ENCODE measurements at regions not wholly inside any gene's neighbourhood (a gene's known extent, or its start where the extent isn't known, plus 50 kb on each side); places are given as distances from the start of the nearest gene placed in this dataset.

- no peak for TF ChIP-seq CTCF (IDR thresholded peaks at IDR 0.05; ENCODE audit: low read depth, low read length, missing control alignments)
- no peak overlapping the region for H3K4me3 ChIP-seq (replicated peaks; ENCODE audit: low read depth, low read length)
- DNase-seq (ENCODE audit: extremely low read depth, low read depth) = no peak
Measured at GRCh38 chr19:28492201-28492600, 720.8 kb downstream of the UQCRFS1 start.

GRCh38 chr19:28489776-28490175, 723.2 kb downstream of the UQCRFS1 start:
- TF ChIP-seq CTCF (IDR thresholded peaks at IDR 0.05; ENCODE audit: low read depth, low read length, missing control alignments) = no peak
- DNase-seq (ENCODE audit: extremely low read depth, low read depth) = no peak
- H3K4me3 ChIP-seq (replicated peaks; ENCODE audit: low read depth, low read length) = no peak overlapping the region

- DNase-seq (ENCODE audit: extremely low read depth, low read depth) = no peak
- no peak overlapping the region for H3K4me3 ChIP-seq (replicated peaks; ENCODE audit: low read depth, low read length)
- TF ChIP-seq CTCF (IDR thresholded peaks at IDR 0.05; ENCODE audit: low read depth, low read length, missing control alignments) = no peak
Measured at GRCh38 chr19:28489126-28489660, 723.8 kb downstream of the UQCRFS1 start.

- no peak overlapping the region for H3K4me3 ChIP-seq (replicated peaks; ENCODE audit: low read depth, low read length)
- TF ChIP-seq CTCF (IDR thresholded peaks at IDR 0.05; ENCODE audit: low read depth, low read length, missing control alignments) = no peak
- no peak for DNase-seq (ENCODE audit: extremely low read depth, low read depth)
Measured at GRCh38 chr19:28487999-28488398, 725.0 kb downstream of the UQCRFS1 start.

- no peak for TF ChIP-seq CTCF (IDR thresholded peaks at IDR 0.05; ENCODE audit: low read depth, low read length, missing control alignments)
- H3K4me3 ChIP-seq (replicated peaks; ENCODE audit: low read depth, low read length) = no peak overlapping the region
- no peak for DNase-seq (ENCODE audit: extremely low read depth, low read depth)
Measured at GRCh38 chr19:28486926-28487325, 726.0 kb downstream of the UQCRFS1 start.

- no peak for DNase-seq (ENCODE audit: extremely low read depth, low read depth)
- no peak for TF ChIP-seq CTCF (IDR thresholded peaks at IDR 0.05; ENCODE audit: low read depth, low read length, missing control alignments)
- no peak overlapping the region for H3K4me3 ChIP-seq (replicated peaks; ENCODE audit: low read depth, low read length)
Measured at GRCh38 chr19:28486473-28486872, 726.5 kb downstream of the UQCRFS1 start.

- no peak for DNase-seq (ENCODE audit: extremely low read depth, low read depth)
- H3K4me3 ChIP-seq (replicated peaks; ENCODE audit: low read depth, low read length) = no peak overlapping the region
- TF ChIP-seq CTCF (IDR thresholded peaks at IDR 0.05; ENCODE audit: low read depth, low read length, missing control alignments) = no peak
Measured at GRCh38 chr19:28485292-28485691, 727.7 kb downstream of the UQCRFS1 start.
